Breast epithelium (tissue), 4 donors: ENCODE measurements at regions not wholly inside any gene's neighbourhood (a gene's known extent, or its start where the extent isn't known, plus 50 kb on each side); places are given as distances from the start of the nearest gene placed in this dataset.

Experiments used
- DNase-seq, 2 donors: peaks; one replicate each; pipeline ENCODE4 v3.0.0-alpha.2; 2019; ENCODE audit warnings: low spot score in 2 of 2
- H3K27ac ChIP-seq, 2 donors: fragments of 200-600 bp; sonication (generic) in 1 of 2; one replicate each; pipeline ENCODE4 v1.5.1; 2016 to 2019; ENCODE audit warnings: mild to moderate bottlenecking in 1 of 2
- H3K27me3 ChIP-seq, 2 donors: fragments of 200-600 bp; sonication (generic) in 1 of 2; one replicate each; pipeline versions ENCODE4 v1.5.1 to v1.6.0; 2017 to 2019; ENCODE audit warnings: control low read depth in 1 of 2, mild to moderate bottlenecking in 1 of 2
- H3K36me3 ChIP-seq: fragments of 200-600 bp; one replicate; pipeline ENCODE4 v1.5.1; 2019
- H3K4me1 ChIP-seq, 2 donors: fragments of 200-600 bp; sonication (generic); one replicate each; pipeline ENCODE4 v1.5.1; 2016 to 2019; ENCODE audit warnings: control low read depth in 1 of 2
- H3K4me3 ChIP-seq, 3 donors: fragments of 200-600 bp; sonication (generic); 1 replicate in 2 of 3; 2 replicates in 1 of 3; pipeline ENCODE4 v1.5.1; 2016 to 2019; ENCODE audit warnings: mild to moderate bottlenecking in 3 of 3, moderate library complexity in 2 of 3
- H3K9me3 ChIP-seq, 2 donors: fragments of 200-600 bp; sonication (generic) in 1 of 2; one replicate each; pipeline ENCODE4 v1.5.1; 2016 to 2019; ENCODE audit warnings: control low read depth in 1 of 2
- POLR2A ChIP-seq: fragments of 450-650 bp; IDR thresholded peaks from one replicate; pipeline ENCODE4 v1.6.1; 2016; ENCODE audit warnings: antibody characterized with exemption, mild to moderate bottlenecking, moderate library complexity
- POLR2AphosphoS5 ChIP-seq, 3 donors: sonication (generic); formaldehyde crosslinking; IDR thresholded peaks; one replicate each; pipeline ENCODE4 v1.6.1; 2017; ENCODE audit warnings: antibody characterized with exemption in 3 of 3
- intact Hi-C: fragments of 100-400 bp; cut with DNase I; formaldehyde crosslinking; loops from one replicate; pipeline ENCODE4 v1.15.1; 2023; ENCODE audit warnings: low total_unique reads
- TF ChIP-seq, protein P1 (sequence below), 3 donors: fragments of 450-650 bp; IDR thresholded peaks; one replicate each; pipeline ENCODE4 v1.5.1; 2016 to 2017; ENCODE audit warnings: antibody characterized with exemption in 3 of 3, mild to moderate bottlenecking in 3 of 3, moderate library complexity in 3 of 3

DNA sequence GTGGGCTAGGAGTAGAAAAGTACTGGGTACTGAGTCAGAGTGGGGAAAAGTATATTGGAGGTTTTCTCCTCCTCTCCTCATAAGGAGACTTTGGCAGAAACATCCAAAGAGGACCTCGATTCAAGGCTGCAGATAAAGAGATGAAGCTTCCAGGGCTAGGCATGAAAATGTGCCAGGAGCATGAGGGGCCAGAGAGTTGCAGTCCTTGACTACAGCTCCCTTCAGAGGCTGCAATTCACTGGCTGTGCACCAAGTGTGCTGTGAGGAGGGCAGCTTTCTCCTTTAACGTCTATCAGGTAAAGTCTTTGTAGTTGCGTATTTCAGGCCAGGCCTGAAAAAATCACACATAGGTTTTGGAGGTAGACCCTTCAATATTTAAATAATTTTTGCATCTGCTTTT is 174.9 kb upstream of the VEGFC start:
- Histone ChIP-seq H3K36me3 (no peaks in the 10 kb centered on the region), H3K9me3 (peaks cover 0 to 4% of the 10 kb centered on the region in 2 donors), H3K27ac (no peak overlapping the region), H3K27me3 (no peaks in the 10 kb centered on the region), H3K4me3 (no peak overlapping the region), H3K4me1 (no peaks in the 10 kb centered on the region)
- intact Hi-C loops, result no loop called here
- no peak for DNase-seq
- TF ChIP-seq POLR2A, result no peak
- TF ChIP-seq, protein P1, sequence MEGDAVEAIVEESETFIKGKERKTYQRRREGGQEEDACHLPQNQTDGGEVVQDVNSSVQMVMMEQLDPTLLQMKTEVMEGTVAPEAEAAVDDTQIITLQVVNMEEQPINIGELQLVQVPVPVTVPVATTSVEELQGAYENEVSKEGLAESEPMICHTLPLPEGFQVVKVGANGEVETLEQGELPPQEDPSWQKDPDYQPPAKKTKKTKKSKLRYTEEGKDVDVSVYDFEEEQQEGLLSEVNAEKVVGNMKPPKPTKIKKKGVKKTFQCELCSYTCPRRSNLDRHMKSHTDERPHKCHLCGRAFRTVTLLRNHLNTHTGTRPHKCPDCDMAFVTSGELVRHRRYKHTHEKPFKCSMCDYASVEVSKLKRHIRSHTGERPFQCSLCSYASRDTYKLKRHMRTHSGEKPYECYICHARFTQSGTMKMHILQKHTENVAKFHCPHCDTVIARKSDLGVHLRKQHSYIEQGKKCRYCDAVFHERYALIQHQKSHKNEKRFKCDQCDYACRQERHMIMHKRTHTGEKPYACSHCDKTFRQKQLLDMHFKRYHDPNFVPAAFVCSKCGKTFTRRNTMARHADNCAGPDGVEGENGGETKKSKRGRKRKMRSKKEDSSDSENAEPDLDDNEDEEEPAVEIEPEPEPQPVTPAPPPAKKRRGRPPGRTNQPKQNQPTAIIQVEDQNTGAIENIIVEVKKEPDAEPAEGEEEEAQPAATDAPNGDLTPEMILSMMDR (IDR thresholded peaks at IDR 0.05), result no peak
- no peak for TF ChIP-seq POLR2AphosphoS5 (IDR thresholded peaks at IDR 0.05)

DNA sequence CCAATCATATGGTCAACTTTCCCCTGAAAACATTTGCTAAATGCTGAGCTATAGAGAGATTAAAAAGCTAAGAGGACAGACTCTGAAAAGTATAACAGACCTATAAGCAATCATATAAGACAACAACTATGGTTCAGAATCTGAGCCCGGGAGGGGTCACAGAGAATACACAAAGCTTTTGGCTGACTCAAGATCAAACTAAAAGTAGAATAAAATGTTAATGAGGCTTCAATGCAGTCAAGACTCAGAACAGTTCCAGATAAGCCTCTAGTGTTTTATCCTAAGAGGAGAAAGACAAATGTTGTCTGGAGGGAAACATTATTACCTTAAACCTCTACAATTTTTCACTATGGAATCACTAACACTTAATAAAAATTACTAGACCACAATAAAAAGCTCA is 175.4 kb upstream of the VEGFC start:
- no peak for DNase-seq
- peaks cover 0 to 4% of the 10 kb centered on the region in 2 donors for H3K9me3 ChIP-seq
- H3K4me3 ChIP-seq, result no peak overlapping the region
- no peaks in the 10 kb centered on the region for H3K27me3 ChIP-seq
- H3K27ac ChIP-seq, result no peak overlapping the region
- intact Hi-C loops, result no loop called here
- H3K4me1 ChIP-seq, result no peaks in the 10 kb centered on the region
- no peaks in the 10 kb centered on the region for H3K36me3 ChIP-seq
- TF ChIP-seq POLR2A (no peak), POLR2AphosphoS5 (IDR thresholded peaks at IDR 0.05) (no peak)
- TF ChIP-seq, protein P1 (IDR thresholded peaks at IDR 0.05), result no peak

DNA sequence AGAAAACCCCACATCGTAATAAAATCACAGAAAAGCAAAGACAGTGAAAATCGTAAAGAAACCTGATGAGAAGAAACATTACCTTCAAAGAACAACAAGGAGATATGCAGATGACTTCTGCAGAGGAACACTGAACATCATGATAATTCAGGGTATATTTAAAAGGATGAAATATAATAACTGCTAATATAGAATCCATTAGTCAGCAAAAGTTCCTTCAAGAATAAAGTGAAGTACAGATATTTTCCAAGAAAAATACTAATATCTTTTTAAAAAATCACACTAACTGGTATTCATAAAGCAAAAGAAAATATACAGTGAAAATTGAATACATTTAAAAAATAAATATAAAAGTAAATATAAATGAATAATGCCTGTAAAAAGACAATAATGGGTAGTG is 176.3 kb upstream of the VEGFC start:
- DNase-seq, result no peak
- H3K4me1 ChIP-seq, result no peaks in the 10 kb centered on the region
- no peak overlapping the region for H3K27ac ChIP-seq
- H3K9me3 ChIP-seq, result peaks cover 0 to 4% of the 10 kb centered on the region in 2 donors
- no peaks in the 10 kb centered on the region for H3K36me3 ChIP-seq
- intact Hi-C loops, result no loop called here
- H3K27me3 ChIP-seq, result no peaks in the 10 kb centered on the region
- TF ChIP-seq POLR2A, result no peak
- TF ChIP-seq POLR2AphosphoS5 (IDR thresholded peaks at IDR 0.05), result no peak
- TF ChIP-seq, protein P1 (IDR thresholded peaks at IDR 0.05), result no peak
- H3K4me3 ChIP-seq, result no peak overlapping the region

DNA sequence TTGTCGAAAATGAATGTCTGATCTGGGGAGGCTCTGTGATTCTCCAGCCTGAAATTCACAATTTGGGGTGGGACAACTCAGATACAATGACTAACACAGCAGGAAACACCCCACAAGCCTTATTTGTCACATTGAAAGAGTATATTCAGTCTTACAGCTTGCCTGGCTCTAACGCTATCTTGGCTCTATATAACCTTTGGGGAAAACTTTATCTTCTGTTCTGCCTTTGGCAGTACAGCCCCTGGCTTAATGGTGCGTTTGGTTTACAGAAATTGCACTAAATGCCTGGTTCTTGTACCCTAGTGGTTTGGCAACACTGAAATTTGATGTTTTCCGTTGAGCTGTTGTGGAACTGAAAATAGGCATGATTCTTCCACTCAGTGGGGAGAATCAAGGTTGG is 178.1 kb upstream of the VEGFC start:
- DNase-seq, result no peak
- Histone ChIP-seq H3K4me1 (no peaks in the 10 kb centered on the region), H3K4me3 (no peak overlapping the region), H3K27me3 (no peaks in the 10 kb centered on the region), H3K27ac (no peak overlapping the region), H3K36me3 (no peaks in the 10 kb centered on the region), H3K9me3 (peaks cover 0 to 4% of the 10 kb centered on the region in 2 donors)
- intact Hi-C loops, result no loop called here
- TF ChIP-seq POLR2AphosphoS5 (IDR thresholded peaks at IDR 0.05) (no peak), POLR2A (no peak)
- TF ChIP-seq, protein P1 (IDR thresholded peaks at IDR 0.05), result no peak

DNA sequence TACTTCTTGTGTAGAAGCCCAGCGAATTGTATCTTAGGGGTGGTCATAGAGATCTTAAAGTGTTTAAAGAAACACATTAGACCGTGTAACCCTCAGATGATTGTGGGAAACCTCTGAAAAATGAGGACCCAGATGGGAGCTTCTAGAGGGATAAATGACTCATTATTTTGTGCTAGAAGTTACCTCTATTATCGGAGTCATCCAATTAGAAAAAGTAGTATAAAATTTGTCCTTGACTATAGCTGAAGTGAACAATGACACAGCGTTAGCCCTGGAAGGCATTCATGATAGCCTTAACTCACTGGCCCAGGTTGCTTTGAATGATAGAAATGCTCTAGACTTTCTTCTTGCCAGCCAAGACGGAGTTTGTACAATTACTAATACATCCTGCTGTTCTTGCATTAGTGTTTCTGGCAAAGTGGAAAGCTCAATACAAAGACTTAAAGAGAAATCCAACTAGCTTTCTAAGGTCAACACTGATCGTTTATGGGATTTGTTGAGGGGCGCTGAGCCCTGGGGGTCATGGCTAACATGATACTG is 178.9 kb upstream of the VEGFC start:
- no peaks in the 10 kb centered on the region for H3K36me3 ChIP-seq
- TF ChIP-seq POLR2A, result no peak
- TF ChIP-seq, protein P1 (IDR thresholded peaks at IDR 0.05), result no peak
- no peak for TF ChIP-seq POLR2AphosphoS5 (IDR thresholded peaks at IDR 0.05)
- intact Hi-C loops, result no loop called here
- no peak overlapping the region for H3K4me3 ChIP-seq
- no peak for DNase-seq
- H3K4me1 ChIP-seq, result no peaks in the 10 kb centered on the region
- peaks cover 0 to 4% of the 10 kb centered on the region in 2 donors for H3K9me3 ChIP-seq
- no peak overlapping the region for H3K27ac ChIP-seq
- H3K27me3 ChIP-seq, result no peaks in the 10 kb centered on the region
